GM18505 (cell line): ENCODE measurements at regions not wholly inside any gene's neighbourhood (a gene's known extent, or its start where the extent isn't known, plus 50 kb on each side); places are given as distances from the start of the nearest gene placed in this dataset.

Source experiments
- ATAC-seq: cut with Tn5 transposase; IDR thresholded peaks from one replicate; pipeline ENCODE4 v1.9.1; 2021; ENCODE audit not compliant: unreplicated experiment
- POLR2A ChIP-seq: IDR thresholded peaks from 4 replicates; pipeline ENCODE4 v1.6.1; 2011; ENCODE audit warnings: borderline replicate concordance; ENCODE audit not compliant: insufficient read depth, insufficient read length; ENCODE audit errors: extremely low read depth

DNA sequence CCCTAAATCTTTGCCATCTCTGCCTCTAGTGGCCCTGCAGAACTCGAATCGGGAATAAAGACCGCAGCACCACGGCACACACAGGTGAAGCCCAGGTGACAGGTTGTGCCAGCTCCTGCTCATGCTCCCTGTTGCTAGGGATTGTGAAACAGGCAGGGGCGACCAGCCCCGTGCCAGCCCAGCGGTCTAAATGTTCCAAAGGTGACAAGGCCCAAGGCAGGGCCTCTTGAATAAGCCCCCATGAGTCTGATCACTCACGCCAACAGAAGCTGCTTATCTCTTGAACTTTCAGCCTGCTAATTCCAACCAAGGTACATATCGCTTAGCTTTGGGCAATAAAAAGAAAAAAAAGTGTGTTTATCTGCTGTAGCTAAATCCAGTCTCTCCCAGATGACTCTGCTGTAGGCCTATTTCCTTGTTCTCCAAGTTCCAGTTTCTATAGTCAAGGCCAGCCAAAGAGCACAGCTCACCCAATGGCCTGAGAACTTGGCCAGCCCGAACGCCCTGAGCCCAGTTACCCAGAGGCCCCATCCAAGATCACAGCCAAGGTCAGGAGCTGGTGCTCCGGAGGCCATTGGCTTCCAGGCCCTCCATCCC lies 191.1 kb upstream of the GPR12 start:
- ATAC-seq, result no peak
- TF ChIP-seq POLR2A, result no peak

DNA sequence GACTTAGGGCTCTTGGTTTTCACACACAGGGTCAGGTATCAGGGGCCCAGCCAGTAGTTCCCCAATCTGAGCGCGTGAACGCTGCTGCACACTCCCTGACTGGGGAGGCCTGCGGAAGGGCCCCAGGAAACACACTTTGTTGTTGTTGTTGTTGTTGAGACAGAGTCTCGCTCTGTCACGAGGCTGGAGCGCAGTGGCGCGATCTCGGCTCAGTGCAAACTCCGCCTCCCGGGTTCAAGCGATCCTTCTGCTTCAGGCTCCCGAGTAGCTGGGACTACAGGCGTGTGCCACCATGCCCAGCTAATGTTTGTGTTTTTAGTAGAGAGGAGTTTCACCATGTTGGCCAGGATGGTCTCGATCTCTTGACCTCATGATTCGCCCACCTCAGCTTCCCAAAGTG lies 190.4 kb upstream of the GPR12 start:
- no peak for ATAC-seq
- TF ChIP-seq POLR2A, result no peak

DNA sequence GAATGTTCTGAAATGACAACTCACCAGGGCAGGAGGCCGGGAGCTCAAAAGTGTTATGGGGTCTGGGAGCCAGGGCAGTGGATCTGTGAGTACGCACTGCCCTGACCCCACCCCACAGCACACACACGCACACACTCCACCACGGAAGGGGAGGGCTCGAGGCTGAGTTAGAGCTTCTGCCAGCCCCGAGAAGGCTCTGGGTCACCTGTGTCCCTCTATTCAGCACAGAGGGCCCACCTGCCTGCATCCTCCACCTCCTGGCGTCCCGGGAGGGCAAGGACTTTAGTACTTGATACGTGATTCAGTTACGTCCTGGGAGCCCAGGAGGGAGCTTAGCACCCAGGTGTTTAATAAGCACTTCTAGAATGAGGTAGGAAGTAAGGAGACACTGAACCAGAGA lies 190.0 kb upstream of the GPR12 start:
- no peak for TF ChIP-seq POLR2A
- no peak for ATAC-seq

DNA sequence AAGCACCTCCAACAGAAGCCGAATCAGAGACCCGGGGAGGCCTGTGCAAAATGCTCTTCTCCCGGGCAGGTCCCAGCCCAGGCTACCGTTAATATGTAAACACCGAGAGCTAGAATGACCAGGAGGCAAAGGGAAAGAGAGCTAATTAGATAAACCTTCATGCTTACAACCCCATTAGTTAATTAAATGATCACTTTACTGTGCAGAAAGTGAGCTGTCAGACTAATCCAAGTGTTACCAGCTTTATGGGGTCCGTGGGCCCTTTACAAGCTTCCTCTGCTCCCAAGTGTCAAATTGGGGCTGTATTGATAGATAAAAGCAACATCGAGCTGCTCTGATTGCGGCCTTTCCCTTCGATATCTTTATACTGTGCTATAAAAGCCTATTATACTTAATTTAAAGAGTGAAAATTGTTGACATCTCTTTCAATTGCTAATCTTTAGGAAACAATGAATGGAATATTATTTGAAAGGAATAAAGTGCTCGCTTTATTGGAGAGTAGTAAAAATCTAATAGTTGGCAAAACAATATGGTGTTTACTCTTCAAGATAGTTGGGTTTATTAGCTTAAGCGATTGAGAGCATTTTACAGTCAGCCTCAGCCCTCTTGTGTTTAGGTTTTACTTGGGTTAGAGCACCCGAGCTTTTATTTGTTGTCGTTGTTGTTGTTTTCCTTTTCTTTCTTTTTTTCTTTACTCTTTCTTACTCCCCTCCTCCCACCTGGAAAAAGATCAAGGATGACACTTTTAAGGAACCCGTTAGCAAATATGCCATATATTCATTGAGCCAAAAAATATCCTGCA lies 189.3 kb upstream of the GPR12 start:
- ATAC-seq, result no peak
- TF ChIP-seq POLR2A, result no peak

DNA sequence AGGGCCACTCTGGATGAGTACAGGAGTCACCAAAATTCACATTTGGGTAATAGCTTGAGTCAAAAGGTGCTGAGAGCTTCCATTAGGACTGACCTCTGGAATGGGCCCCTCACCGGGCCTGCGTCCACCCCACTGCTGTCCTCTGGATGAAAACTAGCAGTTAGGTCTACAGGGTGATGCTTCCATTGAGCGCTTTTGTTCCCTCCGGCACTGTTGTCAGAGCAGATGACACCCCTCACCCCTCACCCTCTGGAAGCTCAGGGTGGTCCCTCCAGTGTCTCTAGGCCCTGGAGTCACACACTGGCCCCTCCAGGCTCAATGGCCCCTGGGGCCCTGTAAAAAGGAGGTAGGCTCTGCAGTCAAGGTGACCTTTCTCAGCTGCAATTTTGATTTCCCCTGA lies 187.8 kb upstream of the GPR12 start:
- no peak for TF ChIP-seq POLR2A
- ATAC-seq, result no peak

DNA sequence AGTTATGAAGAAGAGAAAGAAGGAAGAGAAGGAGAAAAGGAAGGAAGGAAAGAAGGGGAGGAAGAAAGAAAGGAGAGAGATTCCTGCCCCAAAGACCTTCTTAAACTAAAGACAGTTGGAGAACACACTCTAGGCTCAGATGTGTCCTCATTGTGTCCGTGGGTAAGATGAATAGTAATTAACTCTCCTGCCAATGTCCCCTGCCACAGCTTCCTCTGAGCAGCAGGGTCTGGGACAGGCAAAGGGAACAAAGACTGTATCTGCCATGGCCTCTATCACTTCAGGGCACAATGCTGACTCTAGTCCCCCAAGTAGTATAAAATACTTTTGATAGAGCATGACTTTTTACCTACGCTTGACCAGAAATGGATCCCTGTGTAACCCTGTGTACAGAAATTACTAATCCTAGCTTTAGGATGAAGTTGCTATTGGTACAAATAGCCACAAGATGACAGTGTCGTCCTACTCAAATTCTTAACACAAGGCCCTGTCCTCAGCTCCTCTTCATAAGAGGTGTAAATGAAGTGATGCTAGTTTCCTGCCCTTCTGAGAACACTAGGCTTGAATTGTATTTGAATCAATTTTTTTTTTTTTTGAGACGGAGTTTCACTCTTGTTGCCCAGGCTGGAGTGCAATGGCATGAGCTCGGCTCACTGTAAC lies 186.2 kb upstream of the GPR12 start:
- ATAC-seq, result no peak
- TF ChIP-seq POLR2A, result no peak

DNA sequence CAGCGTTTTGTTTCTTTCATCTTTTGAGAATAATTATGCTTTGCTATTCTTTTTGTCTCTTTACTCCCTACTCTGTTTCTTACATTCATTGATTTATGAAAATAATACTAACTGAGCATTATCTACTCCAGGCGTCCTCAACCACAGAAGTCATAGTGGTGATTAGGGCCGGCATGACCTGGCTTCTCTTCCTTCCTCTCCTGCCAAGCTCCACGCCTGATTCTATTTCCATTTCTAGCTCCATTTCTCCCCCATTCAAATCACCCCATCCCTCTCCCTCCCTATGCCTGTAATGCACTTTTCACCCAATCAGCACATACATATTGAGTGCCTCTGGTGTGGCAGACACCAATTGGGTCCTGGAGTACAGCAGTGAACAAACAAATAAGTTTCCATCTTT lies 183.2 kb upstream of the GPR12 start:
- no peak for TF ChIP-seq POLR2A
- no peak for ATAC-seq

DNA sequence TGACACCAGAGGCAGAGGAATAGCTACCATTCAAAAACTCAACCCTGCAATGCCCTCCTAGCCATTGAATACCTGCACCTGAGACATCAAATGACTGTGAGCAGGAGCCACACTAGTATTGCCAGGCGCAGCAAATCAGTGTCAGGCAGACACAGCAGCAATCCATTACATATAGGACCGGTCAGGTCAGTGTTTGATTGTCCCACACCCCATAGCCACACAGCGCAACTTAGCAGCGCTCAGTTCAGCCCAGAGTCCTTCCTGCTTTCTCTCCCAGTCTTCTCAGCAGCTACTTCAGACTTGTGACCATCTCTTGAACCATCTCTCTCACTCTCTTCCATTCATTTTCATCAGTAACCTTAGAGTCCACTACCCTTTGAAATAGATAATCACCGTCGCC lies 181.6 kb upstream of the GPR12 start:
- ATAC-seq, result no peak
- TF ChIP-seq POLR2A, result no peak

DNA sequence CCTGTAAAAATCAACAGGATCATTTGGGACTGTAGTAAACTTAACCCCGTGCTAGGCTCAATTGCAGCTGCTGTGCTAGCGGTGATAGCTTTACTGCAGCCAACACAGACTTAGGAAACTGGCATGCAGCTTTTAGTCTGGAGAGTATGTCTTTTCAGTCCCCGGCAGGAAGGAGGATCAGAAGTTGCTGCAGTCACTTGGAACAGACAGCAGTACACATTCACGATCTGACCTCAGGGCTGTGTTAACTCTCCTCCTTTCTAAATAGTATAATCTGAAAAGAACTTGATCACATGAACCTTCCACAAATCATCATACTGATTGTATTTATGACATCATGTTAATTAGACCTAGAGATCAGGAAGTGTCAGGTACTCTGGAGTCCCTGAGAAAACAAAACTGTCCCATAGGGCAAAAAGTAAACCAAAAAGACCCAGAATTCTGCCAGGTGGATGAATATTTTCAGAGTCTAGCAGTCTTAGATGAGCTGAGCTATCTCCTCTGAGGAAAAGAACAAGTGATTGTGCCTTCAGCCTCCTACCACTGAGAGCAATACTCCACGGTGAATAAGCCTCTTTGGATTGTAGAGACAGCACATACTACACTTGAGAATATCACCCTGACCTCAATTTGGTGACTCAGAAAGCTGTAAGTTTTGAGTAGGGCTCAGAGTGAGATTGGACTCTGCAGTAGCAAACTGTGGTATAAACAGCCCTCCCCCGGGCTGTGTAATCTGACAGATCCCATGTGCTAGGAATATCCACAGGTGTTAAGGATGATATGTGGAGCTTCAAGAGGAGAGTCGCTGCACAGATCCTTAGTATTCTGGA lies 181.0 kb upstream of the GPR12 start:
- ATAC-seq, result no peak
- no peak for TF ChIP-seq POLR2A

DNA sequence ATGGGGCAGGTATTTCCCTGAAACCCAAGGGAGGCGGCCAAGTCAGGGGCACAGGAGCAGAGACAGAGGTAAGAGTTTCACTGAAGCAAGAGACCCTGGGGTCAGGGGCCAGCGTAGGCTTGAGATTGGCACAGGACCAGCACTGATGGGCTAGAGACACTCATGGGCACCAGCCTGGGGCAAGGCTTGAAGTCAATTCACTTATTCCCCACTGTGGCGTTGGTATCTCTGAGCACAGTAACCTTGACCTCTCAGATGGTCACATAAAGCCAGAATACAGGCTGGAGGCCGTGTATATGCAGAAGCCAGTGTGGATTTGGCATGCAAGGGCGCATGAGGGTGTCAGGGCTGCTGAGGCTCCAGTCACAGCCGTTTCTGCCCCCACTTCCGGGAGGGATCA lies 173.5 kb upstream of the GPR12 start:
- no peak for TF ChIP-seq POLR2A
- no peak for ATAC-seq

DNA sequence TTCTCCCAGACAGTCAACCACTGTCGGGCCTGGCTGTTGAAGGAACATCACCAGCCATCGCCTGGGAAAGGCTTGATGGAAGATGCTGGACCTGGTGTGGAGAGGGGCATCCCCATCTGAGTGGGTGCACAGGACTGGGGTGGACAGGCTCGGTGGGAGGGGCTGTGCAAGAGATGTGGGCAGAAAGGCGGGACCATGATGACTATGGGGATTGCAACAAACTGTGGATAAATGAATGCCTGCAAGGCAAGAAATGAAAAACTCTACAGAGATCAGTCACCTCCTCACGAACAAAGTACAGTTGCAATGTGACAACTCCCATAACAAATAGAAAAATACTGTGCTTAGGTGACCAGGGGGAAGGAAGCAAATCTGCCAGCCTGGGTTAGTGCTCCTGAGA lies 171.9 kb upstream of the GPR12 start:
- no peak for ATAC-seq
- TF ChIP-seq POLR2A, result no peak

DNA sequence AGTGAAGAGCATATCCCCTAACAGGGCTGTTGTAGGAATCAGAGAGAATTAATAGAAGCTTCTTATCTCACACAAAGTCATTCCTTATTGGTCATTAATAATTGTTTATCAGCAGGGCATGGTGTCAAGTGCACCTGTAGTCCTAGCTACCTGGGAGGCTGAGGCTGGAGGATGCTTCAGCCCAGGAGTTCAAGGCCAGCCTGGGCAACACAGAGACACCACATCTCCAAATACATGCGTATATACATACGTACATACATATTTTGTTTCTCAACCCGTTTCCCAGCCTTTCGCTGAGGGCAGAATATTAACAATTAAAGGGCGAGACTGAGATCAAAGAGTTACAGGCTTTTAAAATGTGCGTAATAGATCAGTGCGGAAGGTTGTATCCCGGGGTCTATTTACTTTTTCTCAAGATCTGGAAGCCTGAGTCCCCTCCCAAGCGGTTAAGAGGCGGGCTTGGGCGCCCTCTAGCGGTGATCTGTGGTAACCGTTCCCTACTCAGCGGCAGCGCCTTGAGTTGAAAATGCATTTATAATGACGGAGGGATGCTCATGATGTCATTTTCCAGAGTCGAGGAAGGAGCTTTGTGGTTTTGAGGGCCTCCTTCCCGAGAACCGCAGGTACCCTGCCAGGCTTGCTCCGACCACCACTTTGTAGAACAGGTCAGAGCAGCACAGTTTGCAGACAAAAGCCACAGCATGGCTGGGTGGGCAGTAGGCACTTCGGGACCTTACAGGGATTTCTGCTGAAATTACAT lies 169.6 kb upstream of the GPR12 start:
- no peak for ATAC-seq

DNA sequence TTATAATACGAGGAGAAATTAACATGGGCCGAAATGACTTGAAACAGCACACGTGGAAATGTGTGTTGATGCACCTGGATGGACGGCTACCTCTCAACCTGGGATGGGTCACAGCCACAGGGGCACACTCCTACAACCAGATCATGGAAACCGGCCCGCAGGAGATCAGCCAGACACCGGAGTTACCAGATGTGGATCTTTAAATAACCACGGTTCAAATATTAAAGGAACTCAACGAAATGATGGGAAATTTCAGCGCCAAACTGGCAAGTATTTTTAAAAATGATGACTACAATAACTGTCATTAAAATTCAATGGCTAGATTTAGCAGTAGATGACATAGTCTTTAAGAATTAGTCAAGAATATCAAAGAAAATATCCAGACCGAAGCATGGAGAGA lies 166.9 kb upstream of the GPR12 start:
- no peak for TF ChIP-seq POLR2A

More for the DNA sequence above, 169.6 kb upstream of the GPR12 start:
- TF ChIP-seq POLR2A, result no peak

More for the DNA sequence above, 166.9 kb upstream of the GPR12 start:
- ATAC-seq, result no peak
